Fibroblast of lung (primary cell): ENCODE measurements at regions not wholly inside any gene's neighbourhood (a gene's known extent, or its start where the extent isn't known, plus 50 kb on each side); places are given as distances from the start of the nearest gene placed in this dataset.

ENCODE experiments used
- DNase-seq, 2 donors: peaks; one replicate each; pipeline versions ENCODE4 v3.0.0 to v3.0.0-alpha.2; 2010; ENCODE audit warnings: low read depth in 2 of 2
- H2AFZ ChIP-seq: 2 replicates; pipeline ENCODE4 v1.5.1; 2012; ENCODE audit warnings: low read length, control low read depth, inconsistent platforms
- H3K27ac ChIP-seq: 2 replicates; pipeline ENCODE4 v1.5.1; 2011; ENCODE audit warnings: low read length, control low read depth; ENCODE audit not compliant: insufficient read depth
- H3K27me3 ChIP-seq: 2 replicates; pipeline ENCODE4 v1.5.1; 2011; ENCODE audit warnings: mild to moderate bottlenecking, low read length; ENCODE audit not compliant: control insufficient read depth, insufficient read depth
- H3K36me3 ChIP-seq: 2 replicates; pipeline ENCODE4 v1.5.1; 2011; ENCODE audit warnings: low read length; ENCODE audit not compliant: control insufficient read depth, insufficient read depth
- H3K4me1 ChIP-seq: 2 replicates; pipeline ENCODE4 v1.5.1; 2011; ENCODE audit warnings: low read length; ENCODE audit not compliant: control insufficient read depth, insufficient read depth; ENCODE audit errors: extremely low read depth
- H3K4me2 ChIP-seq: 2 replicates; pipeline ENCODE4 v1.5.1; 2011; ENCODE audit warnings: low read length, control low read depth; ENCODE audit not compliant: insufficient read depth; ENCODE audit errors: extremely low read depth
- H3K4me3 ChIP-seq, 4 experiments: fragments of 200-600 bp in 1 of 4; sonication (generic) in 1 of 4; replicated peaks in 1 of 4; 2 replicates each; pipeline ENCODE4 v1.5.1; 2011 to 2016; ENCODE audit warnings: low read length in 4 of 4, low read depth in 3 of 4, mild to moderate bottlenecking in 3 of 4, control low read depth in 2 of 4, inconsistent platforms in 1 of 4, mixed read lengths in 1 of 4; ENCODE audit not compliant: insufficient read depth in 1 of 4; ENCODE audit errors: control extremely low read depth in 1 of 4
- H3K79me2 ChIP-seq: 2 replicates; pipeline ENCODE4 v1.5.1; 2012; ENCODE audit warnings: mild to moderate bottlenecking, low read length, inconsistent platforms; ENCODE audit not compliant: control insufficient read depth, insufficient read depth
- H3K9ac ChIP-seq: 2 replicates; pipeline ENCODE4 v1.5.1; 2011; ENCODE audit warnings: mild to moderate bottlenecking, low read length, control low read depth; ENCODE audit not compliant: insufficient read depth
- H3K9me3 ChIP-seq: 2 replicates; pipeline ENCODE4 v1.5.1; 2012; ENCODE audit warnings: low read depth, low read length; ENCODE audit not compliant: control insufficient read depth, insufficient read depth
- H4K20me1 ChIP-seq: 2 replicates; pipeline ENCODE4 v1.5.1; 2011; ENCODE audit warnings: low read length; ENCODE audit not compliant: control insufficient read depth, insufficient read depth; ENCODE audit errors: extremely low read depth
- CTCF ChIP-seq, 2 donors: IDR thresholded peaks in 1 of 2; conservative IDR thresholded peaks in 1 of 2; 1 replicate in 1 of 2; 2 replicates in 1 of 2; pipeline ENCODE4 v1.5.1; 2011 to 2012; ENCODE audit warnings: low read length in 2 of 2, control low read depth in 1 of 2, inconsistent platforms in 1 of 2, low read depth in 1 of 2, mild to moderate bottlenecking in 1 of 2
- EZH2 ChIP-seq: IDR thresholded peaks from 2 replicates; pipeline ENCODE4 v1.5.1; 2012; ENCODE audit warnings: low read length, control low read depth, mild to moderate bottlenecking; ENCODE audit errors: missing control alignments

- DNase-seq, result no peak
- no peaks in the 10 kb centered on the region for H3K4me1 ChIP-seq
- no peak overlapping the region for H3K27ac ChIP-seq
- H3K36me3 ChIP-seq, result no peaks in the 10 kb centered on the region
- H4K20me1 ChIP-seq, result no peaks in the 10 kb centered on the region
- H3K9ac ChIP-seq, result no peak overlapping the region
- TF ChIP-seq CTCF (conservative IDR thresholded peaks at IDR 0.05 in 1 of 2, IDR thresholded peaks at IDR 0.05 in 1 of 2; ENCODE audit: low read depth in 1 of 2, low read length in 2 of 2) (no peak), EZH2 (no peak)
- no peaks in the 10 kb centered on the region for H3K9me3 ChIP-seq
- no peak overlapping the region for H3K4me2 ChIP-seq
- H3K27me3 ChIP-seq, result no peaks in the 10 kb centered on the region
- no peak overlapping the region for H2AFZ ChIP-seq
- H3K4me3 ChIP-seq, result no peak overlapping the region
- no peaks in the 10 kb centered on the region for H3K79me2 ChIP-seq
Measured at GRCh38 chr22:49535126-49535525, 292.5 kb downstream of the BRD1 start.

DNA sequence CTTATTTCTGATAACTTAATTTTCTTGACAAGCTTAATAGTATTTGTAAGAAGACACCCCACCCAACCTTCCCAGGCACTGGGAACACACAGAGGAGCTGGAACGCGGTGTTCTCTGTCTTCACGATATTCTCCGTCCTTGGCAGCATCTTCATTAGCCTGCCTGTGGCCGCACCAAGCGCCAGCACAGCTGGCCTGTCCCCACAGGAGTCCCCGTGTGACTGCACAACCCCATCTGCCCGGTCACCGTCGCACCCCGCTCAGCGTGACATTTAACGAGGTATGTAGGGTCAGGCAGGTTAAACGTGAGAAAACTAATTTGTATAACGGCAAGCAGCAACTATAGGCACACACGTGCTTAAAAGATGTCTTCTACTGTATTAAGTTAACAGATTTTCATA lies 293.3 kb downstream of the BRD1 start:
- Histone ChIP-seq H3K79me2 (no peaks in the 10 kb centered on the region), H3K4me1 (no peaks in the 10 kb centered on the region), H3K27ac (no peak overlapping the region), H4K20me1 (no peaks in the 10 kb centered on the region), H3K9ac (no peak overlapping the region), H2AFZ (no peak overlapping the region), H3K27me3 (no peaks in the 10 kb centered on the region), H3K4me2 (no peak overlapping the region), H3K9me3 (no peaks in the 10 kb centered on the region), H3K4me3 (no peak overlapping the region), H3K36me3 (no peaks in the 10 kb centered on the region)
- no peak for DNase-seq
- TF ChIP-seq CTCF (conservative IDR thresholded peaks at IDR 0.05 in 1 of 2, IDR thresholded peaks at IDR 0.05 in 1 of 2; ENCODE audit: low read depth in 1 of 2, low read length in 2 of 2) (no peak), EZH2 (no peak)

DNA sequence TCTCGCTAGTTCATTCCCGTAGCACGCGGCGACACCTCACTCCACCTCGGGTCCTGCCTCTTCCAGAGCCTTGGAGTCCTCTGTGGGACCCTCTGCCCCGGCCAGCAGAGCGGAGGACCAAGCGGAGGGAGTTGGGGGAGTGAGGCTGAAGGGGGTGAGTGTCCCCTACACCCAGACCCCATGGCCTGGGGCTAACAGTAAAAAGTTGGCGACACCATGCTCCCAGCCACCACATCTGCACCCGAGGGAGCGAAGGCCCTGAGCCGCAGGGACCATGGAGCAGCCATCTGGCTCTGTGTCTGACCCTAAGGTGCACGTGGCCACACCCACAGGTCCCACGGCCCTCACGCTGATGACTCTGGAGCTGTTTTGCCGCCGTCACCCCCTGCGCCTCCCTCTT lies 293.8 kb downstream of the BRD1 start:
- no peaks in the 10 kb centered on the region for H3K4me1 ChIP-seq
- H3K79me2 ChIP-seq, result no peaks in the 10 kb centered on the region
- H3K36me3 ChIP-seq, result no peaks in the 10 kb centered on the region
- H3K4me2 ChIP-seq, result no peak overlapping the region
- no peak for DNase-seq
- H3K27ac ChIP-seq, result no peak overlapping the region
- H2AFZ ChIP-seq, result no peak overlapping the region
- no peaks in the 10 kb centered on the region for H4K20me1 ChIP-seq
- no peak overlapping the region for H3K9ac ChIP-seq
- H3K4me3 ChIP-seq, result no peak overlapping the region
- TF ChIP-seq EZH2 (no peak), CTCF (conservative IDR thresholded peaks at IDR 0.05 in 1 of 2, IDR thresholded peaks at IDR 0.05 in 1 of 2; ENCODE audit: low read depth in 1 of 2, low read length in 2 of 2) (no peak)
- H3K27me3 ChIP-seq, result no peaks in the 10 kb centered on the region
- H3K9me3 ChIP-seq, result no peaks in the 10 kb centered on the region
